ENCODE measurements at regions not wholly inside any gene's neighbourhood (a gene's known extent, or its start where the extent isn't known, plus 50 kb on each side); places are given as distances from the start of the nearest gene placed in this dataset.

DNA sequence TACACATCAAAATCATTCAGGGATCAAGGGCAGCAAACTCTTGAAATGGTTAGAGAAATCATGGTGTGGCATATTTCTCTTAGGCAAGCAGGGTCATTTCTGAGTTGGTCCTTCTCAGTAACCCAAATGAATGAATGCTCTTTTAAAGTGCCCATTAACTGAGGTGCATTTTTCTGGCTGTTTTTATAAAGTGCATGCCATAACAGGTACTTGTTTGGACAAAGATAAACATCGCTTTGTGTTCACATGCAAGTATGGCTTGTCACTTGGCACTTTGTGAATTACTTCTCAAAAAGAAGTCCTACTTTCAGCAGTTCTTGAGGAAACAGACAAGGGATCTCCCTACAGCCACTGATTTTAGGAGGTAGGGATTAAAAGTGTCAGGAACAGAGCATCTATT, 64.8 kb upstream of the IFNE start:
- Mint-ChIP-seq H3K36me3 (ENCODE audit: insufficient read depth, unreplicated experiment) (peaks cover 67% of the 10 kb centered on the region), H3K9me3 (ENCODE audit: low read depth, unreplicated experiment) (peaks cover 4% of the 10 kb centered on the region), H3K27me3 (ENCODE audit: unreplicated experiment) (no peaks in the 10 kb centered on the region), H3K27ac (ENCODE audit: unreplicated experiment) (no peak overlapping the region), H3K4me1 (ENCODE audit: low read depth, unreplicated experiment) (peaks cover 40% of the 10 kb centered on the region), H3K4me3 (ENCODE audit: low read depth, unreplicated experiment) (peak overlapping the region; percentile 83)
- BruUV-seq (replicated peaks): no TSS peak
- no peak for DNase-seq
- TF ChIP-seq, protein P1, sequence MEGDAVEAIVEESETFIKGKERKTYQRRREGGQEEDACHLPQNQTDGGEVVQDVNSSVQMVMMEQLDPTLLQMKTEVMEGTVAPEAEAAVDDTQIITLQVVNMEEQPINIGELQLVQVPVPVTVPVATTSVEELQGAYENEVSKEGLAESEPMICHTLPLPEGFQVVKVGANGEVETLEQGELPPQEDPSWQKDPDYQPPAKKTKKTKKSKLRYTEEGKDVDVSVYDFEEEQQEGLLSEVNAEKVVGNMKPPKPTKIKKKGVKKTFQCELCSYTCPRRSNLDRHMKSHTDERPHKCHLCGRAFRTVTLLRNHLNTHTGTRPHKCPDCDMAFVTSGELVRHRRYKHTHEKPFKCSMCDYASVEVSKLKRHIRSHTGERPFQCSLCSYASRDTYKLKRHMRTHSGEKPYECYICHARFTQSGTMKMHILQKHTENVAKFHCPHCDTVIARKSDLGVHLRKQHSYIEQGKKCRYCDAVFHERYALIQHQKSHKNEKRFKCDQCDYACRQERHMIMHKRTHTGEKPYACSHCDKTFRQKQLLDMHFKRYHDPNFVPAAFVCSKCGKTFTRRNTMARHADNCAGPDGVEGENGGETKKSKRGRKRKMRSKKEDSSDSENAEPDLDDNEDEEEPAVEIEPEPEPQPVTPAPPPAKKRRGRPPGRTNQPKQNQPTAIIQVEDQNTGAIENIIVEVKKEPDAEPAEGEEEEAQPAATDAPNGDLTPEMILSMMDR (IDR thresholded peaks at IDR 0.05; ENCODE audit: unreplicated experiment): no peak
- intact Hi-C loops (cut with micrococcal nuclease; ENCODE audit: unreplicated experiment): loop anchor here (5.0 kb wide), 3 partner anchors 40 to 240 kb away; no protein-coding TSS in a partner anchor
- CTCF ChIA-PET: no interaction called here

DNA sequence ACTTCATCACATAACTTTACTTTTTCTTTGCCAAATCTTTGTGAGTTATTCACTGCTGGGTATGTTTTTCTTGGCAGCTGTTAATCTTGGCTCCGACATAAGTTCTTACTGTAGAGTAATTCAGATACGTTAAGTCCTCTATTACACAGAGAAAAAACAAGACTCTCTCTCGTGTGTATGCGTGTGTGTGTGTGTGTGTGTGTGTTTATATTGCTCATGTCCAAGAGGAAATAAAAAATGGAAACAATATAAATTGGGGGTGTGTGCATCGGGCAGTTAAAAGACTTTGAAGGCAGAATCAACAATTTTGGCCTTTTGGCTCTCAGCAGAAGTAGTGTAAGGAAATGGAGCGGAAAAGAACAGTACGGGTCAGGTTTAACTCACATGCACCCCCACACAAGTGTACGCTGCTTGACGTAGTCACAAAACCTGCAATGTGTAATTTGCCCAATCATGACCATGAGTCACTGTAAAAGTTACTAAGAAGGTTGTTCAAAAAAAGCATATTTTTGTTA, 67.2 kb upstream of the IFNE start:
- Mint-ChIP-seq H3K36me3 (ENCODE audit: insufficient read depth, unreplicated experiment) (peaks cover 60% of the 10 kb centered on the region), H3K4me1 (ENCODE audit: low read depth, unreplicated experiment) (peaks cover 41% of the 10 kb centered on the region), H3K27ac (ENCODE audit: unreplicated experiment) (peak overlapping the region; percentile 96), H3K4me3 (ENCODE audit: low read depth, unreplicated experiment) (peak overlapping the region; percentile 83), H3K27me3 (ENCODE audit: unreplicated experiment) (no peaks in the 10 kb centered on the region), H3K9me3 (ENCODE audit: low read depth, unreplicated experiment) (no peaks in the 10 kb centered on the region)
- TF ChIP-seq, protein P1 (IDR thresholded peaks at IDR 0.05; ENCODE audit: unreplicated experiment): no peak
- CTCF ChIA-PET: interaction anchor here (0.7 to 1.0 kb wide), 2 partner anchors 22 to 134 kb away, joined by 3 to 4 read pairs; no protein-coding TSS in a partner anchor
- intact Hi-C loops (cut with micrococcal nuclease; ENCODE audit: unreplicated experiment): loop anchor here (5.0 kb wide), 3 partner anchors 42 to 238 kb away; no protein-coding TSS in a partner anchor
- peak; percentile 27 for DNase-seq
- no TSS peak for BruUV-seq (replicated peaks)

DNA sequence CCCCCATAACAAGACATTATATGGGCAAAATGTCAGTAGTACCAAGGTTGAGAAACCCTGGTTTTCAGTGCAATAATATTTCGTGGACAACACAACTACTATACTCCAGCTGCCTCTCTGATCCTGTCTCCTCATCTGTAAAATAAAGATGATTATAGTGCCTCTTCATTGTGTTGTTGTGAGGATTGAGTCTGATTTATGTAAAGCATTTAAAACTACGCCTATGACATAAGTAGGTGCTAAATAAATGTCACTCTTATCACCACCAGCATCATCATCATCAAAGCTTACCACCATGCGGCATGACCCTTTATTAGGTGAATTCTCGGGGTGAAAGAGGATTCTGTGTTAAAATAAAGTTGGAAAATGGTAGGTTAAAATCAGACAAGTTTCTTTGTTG, 67.8 kb upstream of the IFNE start:
- CTCF ChIA-PET: interaction anchor here (1.0 kb wide), 1 partner anchor 133 kb away, joined by 3 read pairs; no protein-coding TSS in a partner anchor
- H3K9me3 Mint-ChIP-seq (ENCODE audit: low read depth, unreplicated experiment): no peaks in the 10 kb centered on the region
- intact Hi-C loops (cut with micrococcal nuclease; ENCODE audit: unreplicated experiment): loop anchor here (5.0 kb wide), 4 partner anchors 37 to 237 kb away; no protein-coding TSS in a partner anchor
- H3K4me3 Mint-ChIP-seq (ENCODE audit: low read depth, unreplicated experiment): peak overlapping the region; percentile 83
- TF ChIP-seq, protein P1 (IDR thresholded peaks at IDR 0.05; ENCODE audit: unreplicated experiment): no peak
- peaks cover 41% of the 10 kb centered on the region for H3K4me1 Mint-ChIP-seq (ENCODE audit: low read depth, unreplicated experiment)
- no TSS peak for BruUV-seq (replicated peaks)
- H3K36me3 Mint-ChIP-seq (ENCODE audit: insufficient read depth, unreplicated experiment): peaks cover 60% of the 10 kb centered on the region
- peak overlapping the region; percentile 96 for H3K27ac Mint-ChIP-seq (ENCODE audit: unreplicated experiment)
- no peaks in the 10 kb centered on the region for H3K27me3 Mint-ChIP-seq (ENCODE audit: unreplicated experiment)
- DNase-seq: no peak

DNA sequence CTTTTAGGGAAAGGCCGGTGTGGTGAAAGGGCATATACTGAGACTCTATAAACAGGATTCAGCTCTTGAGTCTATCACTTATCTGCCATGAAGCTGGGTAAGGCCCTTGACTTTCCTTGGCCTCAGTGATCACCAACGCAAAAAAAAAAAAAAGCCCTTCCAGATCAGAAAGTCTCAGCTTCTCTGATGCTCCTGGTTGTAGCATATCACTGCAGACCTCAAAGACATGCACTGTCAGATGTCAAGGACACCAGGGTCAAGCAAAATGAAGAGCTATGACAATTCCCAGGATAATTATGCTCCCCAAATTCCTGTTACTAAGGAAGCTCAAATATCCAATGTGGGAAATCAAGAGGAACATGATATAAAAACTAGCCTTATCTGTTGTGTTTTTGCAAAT, 68.3 kb upstream of the IFNE start:
- no peaks in the 10 kb centered on the region for H3K27me3 Mint-ChIP-seq (ENCODE audit: unreplicated experiment)
- DNase-seq: no peak
- intact Hi-C loops (cut with micrococcal nuclease; ENCODE audit: unreplicated experiment): loop anchor here (5.0 kb wide), 1 partner anchor 37 kb away; no protein-coding TSS in a partner anchor
- peaks cover 65% of the 10 kb centered on the region for H3K36me3 Mint-ChIP-seq (ENCODE audit: insufficient read depth, unreplicated experiment)
- peaks cover 41% of the 10 kb centered on the region for H3K4me1 Mint-ChIP-seq (ENCODE audit: low read depth, unreplicated experiment)
- CTCF ChIA-PET: interaction anchor here (1.0 kb wide), 1 partner anchor 132 kb away, joined by 3 read pairs; no protein-coding TSS in a partner anchor
- no peaks in the 10 kb centered on the region for H3K9me3 Mint-ChIP-seq (ENCODE audit: low read depth, unreplicated experiment)
- H3K27ac Mint-ChIP-seq (ENCODE audit: unreplicated experiment): peak overlapping the region; percentile 96
- H3K4me3 Mint-ChIP-seq (ENCODE audit: low read depth, unreplicated experiment): peak overlapping the region; percentile 83
- TF ChIP-seq, protein P1 (IDR thresholded peaks at IDR 0.05; ENCODE audit: unreplicated experiment): no peak
- no TSS peak for BruUV-seq (replicated peaks)

Data from Calu3 (cell line).